NCI-H345 treated with DMSO at 0.1 percent for 48 hours (cell line): ENCODE measurements at regions not wholly inside any gene's neighbourhood (a gene's known extent, or its start where the extent isn't known, plus 50 kb on each side); places are given as distances from the start of the nearest gene placed in this dataset.
A peak's percentile ranks its signal among the peaks of the same experiment; 100 is the strongest.
"Not testable (repeated sequence)": the region's sequence is repeated elsewhere in the genome, so short reads cannot be mapped to it uniquely, and the experiment has no call there.

Experiments used
- DNase-seq: peaks from one replicate; lab custom pipeline; 2025; ENCODE audit not compliant: unreplicated experiment; lab: John Stamatoyannopoulos, UW

DNA sequence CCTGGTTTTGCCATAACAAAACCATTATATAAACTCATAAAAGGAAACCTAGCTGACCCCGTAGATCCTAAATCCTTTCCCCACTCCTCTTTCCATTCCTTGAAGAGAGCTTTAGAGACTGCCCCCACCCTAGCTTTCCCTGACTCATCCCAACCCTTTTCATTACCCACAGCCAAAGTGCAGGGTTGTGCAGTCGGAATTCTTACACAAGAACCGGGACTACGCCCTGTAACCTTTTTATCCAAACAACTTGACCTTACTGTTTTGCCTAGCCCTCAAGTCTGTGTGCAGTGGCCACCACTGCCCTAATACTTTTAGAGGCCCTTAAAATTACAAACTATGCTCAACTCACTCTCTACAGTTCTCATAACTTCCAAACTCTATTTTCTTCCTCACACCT is 116.0 kb upstream of the PTPN13 start:
- not testable (repeated sequence) for DNase-seq

- peak; percentile 5 for DNase-seq
Measured at GRCh38 chr4:86481440-86481839, 112.7 kb upstream of the PTPN13 start.

- peak; percentile 59 for DNase-seq
Measured at GRCh38 chr4:86482306-86483172, 111.6 kb upstream of the PTPN13 start.

DNA sequence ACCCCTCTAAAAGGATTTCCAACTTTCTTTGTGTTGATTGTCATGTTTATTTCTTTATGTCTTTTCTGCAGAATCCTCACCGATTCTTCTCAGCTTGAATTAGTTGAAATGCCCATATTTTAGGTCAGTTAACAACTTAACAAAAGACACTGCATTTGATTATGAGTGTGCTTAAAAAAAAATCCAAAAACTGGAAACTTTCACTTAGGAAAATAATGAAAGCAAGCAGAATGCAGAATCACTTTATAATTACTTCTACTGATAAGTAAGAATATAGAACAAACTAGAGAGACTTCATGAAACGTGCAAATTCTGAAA is 111.0 kb upstream of the PTPN13 start:
- DNase-seq, result no peak

DNA sequence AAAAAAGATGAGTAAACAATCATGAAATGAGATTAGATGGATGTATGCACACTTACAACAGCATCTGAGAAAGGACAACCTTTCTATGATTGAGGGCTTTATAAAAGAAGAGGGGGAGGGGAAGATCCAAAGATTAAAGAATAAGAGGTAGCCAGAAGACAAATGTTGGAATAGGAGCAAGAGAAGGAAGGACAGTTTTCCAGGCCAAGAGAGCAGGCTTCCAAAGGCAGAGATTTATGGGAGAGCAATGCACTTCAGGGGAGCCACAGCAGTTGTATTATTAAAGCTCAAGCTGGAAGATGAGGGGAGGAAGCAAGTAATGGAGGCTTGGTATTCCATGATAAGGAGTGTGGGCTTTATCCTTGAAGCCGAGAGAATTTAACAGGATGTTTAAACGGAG is 110.3 kb upstream of the PTPN13 start:
- no peak for DNase-seq

- DNase-seq, result no peak
Measured at GRCh38 chr4:86484241-86484640, 109.9 kb upstream of the PTPN13 start.

DNA sequence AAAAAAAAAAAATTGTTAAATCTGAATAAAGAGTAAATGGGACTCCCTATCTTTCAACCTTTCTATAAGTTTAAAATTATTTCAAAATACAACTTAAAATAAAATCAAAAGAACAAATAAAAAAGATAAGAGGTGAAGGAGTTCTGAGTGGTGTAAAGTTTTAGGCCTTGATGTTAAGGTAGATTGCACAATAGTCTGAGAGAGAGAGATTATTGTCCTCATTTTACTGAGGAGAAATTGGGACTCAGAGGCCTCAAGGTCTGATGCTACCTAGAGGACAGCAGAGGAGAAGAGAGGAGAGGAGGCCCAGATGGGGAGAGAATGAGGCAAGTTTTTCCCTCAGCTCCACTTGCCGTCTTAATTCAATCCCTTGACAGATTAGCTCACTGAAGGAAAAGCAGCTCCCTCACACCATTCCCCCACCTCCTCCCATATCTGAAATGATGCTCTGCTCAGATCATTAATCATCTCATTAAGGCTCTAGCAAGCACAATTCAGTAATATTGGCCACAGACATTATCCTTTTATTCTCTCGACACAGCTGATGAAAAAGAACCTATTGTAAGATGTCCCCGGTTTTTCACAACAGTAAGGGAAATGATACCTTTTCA is 106.3 kb upstream of the PTPN13 start:
- no peak for DNase-seq

DNA sequence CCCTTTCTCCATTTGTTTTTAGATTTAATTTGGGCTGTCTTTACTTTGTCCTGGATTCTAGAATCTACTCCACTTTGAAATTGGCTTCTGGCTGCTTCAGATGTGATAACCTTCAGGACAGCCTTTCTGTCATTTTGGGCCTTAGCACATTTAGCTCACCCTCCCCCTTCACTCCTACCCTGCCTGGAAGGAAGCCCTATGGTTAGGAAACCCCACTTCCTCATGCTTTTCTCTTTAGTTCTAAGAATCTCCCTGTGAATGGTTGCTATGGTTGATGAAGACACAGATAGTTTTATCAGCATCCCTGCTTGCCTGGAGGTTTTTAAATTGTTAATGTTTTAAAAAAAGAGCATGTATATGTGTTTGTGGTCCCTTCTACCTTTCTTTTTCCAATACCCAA is 100.7 kb upstream of the PTPN13 start:
- DNase-seq, result no peak

DNA sequence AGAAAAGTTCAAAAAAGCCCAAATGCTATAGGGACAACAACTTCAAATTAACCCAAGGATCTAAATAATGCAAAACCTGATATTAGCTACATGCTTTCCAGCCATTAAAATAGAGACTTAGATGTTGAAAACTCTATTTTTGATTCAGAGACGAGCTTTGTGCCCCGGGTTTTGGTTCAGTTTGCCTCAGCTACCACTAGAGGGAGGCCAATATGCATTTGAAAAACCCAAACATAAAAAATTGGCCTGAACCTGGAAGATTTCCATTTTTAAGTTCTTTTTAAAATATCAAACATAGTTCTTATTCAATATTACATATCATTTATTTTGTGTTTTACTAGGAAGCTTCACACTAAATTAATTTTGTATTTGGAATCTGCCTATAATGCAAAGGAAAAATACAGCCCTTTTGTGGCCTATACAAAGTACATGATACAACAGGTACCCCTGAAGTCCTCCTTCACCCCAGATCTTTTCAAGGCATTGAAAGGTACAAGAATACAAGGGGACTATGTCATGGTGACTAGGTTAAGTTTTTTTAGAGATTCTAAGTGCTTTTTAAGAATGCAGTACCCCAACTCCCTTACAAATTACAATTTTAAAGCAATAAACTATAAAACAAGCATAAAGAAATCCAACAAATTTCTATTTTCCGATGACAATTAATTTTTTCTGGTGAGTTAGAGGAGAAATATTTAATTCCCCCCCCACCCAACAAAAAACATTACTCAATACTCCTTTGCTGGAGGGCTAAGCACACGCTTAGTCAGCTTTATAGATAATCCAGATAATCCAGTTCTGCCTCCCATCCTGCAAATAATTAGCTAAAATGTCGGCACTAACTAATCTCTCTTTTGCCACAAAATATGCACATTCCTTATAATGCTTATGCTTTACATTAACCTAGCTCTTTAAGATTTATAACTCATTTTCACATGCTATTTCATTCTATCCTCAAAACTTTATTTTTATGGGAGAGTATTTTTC is 97.7 kb upstream of the PTPN13 start:
- peak; percentile 3 for DNase-seq

GRCh38 chr4:86497131-86497530 is 97.0 kb upstream of the PTPN13 start:
- DNase-seq, result no peak

- DNase-seq, result peak; percentile 18
Measured at GRCh38 chr4:86497980-86498862, 95.9 kb upstream of the PTPN13 start.

GRCh38 chr4:86498863-86499166 is 95.3 kb upstream of the PTPN13 start:
- no peak for DNase-seq

DNA sequence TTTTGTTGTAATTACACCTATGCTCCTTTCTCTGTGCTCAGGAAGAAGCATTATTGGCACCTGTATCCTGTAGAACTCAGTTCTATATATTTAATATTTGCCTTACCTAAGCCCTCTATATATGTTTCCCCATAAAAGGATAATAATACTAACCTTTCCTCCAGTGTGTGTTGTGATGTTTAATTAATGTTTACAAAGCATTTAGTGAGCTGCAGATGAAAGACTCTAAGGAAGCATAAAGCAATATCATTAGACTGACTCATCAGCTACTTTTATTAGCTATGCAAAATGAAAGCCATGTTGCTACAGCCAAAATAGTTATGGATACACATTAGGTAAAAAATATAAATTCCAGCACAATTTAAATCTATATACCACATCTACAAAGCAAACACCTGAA is 93.6 kb upstream of the PTPN13 start:
- no peak for DNase-seq

- DNase-seq, result no peak
Measured at GRCh38 chr4:86502081-86502480, 92.0 kb upstream of the PTPN13 start.

DNA sequence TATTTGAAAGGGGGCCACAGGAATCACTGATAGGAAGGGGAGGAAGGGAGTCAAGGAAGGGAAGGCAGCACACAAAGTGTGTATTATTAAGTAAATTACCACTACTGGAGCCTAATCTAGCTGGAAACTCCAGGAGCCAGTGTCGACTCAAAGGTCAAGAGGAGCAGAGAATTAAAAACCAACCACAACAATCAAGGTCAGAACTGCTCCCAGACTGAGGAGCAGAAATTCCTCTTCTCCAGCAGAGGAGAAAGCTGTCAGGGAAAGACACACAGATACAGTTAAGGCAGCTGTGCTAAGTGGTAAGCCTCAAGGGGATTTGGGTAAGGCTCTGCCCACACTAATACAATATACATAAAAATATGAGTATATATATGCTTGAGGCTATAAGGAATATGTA is 87.5 kb upstream of the PTPN13 start:
- DNase-seq, result no peak

GRCh38 chr4:86508436-86508835 is 85.7 kb upstream of the PTPN13 start:
- no peak for DNase-seq

- no peak for DNase-seq
Measured at GRCh38 chr4:86511590-86511989, 82.5 kb upstream of the PTPN13 start.

DNA sequence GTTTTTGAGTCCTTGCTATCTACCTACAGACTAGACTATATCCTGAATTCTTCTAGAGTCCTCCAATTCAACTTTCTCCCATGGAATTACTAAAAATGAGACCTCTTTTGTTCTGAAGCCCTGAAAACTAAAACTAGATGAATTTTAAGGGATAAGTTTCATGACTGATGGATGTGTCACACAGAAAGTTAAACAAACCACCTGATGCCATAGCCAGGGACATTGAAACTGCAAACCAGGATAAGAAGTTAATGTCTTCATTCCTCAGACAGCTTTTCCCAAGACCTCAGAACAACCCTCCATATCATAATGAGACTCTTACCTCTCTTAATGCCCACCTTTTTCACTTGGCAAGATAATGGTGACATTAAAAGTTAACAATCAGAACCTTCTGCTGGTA is 81.5 kb upstream of the PTPN13 start:
- no peak for DNase-seq

- DNase-seq, result not testable (repeated sequence)
Measured at GRCh38 chr4:86515963-86516362, 78.2 kb upstream of the PTPN13 start.

DNA sequence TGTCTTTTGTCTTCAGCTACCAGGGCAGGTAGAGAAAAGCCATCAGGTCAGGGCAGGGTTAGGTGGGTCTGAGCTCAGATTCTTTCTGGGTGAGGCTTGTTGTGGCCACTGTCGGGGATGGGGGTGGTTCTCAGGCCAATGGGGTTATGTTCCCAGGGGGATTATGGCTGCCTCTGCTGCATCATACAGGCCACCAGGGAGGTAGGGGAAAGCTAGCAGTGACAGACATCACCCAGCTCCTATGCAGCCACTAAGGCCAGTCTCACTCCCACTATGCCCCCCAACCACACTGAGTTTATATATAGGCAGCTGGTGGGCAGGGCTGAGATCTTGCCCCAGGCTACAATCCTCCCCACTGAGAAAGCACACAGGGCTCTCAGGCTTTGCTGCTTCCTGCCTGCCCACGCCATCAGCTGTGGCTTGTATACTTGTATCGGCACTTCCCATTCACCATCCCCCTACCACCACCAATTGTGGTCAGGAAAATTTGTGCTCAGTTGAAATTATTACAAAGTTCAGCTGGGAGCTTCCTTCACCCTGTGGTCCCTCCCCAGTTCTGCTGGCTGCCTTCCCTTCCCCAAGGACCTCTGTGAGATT is 72.6 kb upstream of the PTPN13 start:
- DNase-seq, result no peak
